Hepatocyte (in vitro differentiated cells): ENCODE measurements at regions not wholly inside any gene's neighbourhood (a gene's known extent, or its start where the extent isn't known, plus 50 kb on each side); places are given as distances from the start of the nearest gene placed in this dataset.

ENCODE experiments used
- DNase-seq: peaks from one replicate; pipeline ENCODE4 v3.0.0-alpha.2; 2016; ENCODE audit warnings: low spot score
- H2AFZ ChIP-seq: fragments of 200-600 bp; sonication (generic); 2 replicates; pipeline ENCODE4 v1.6.0; 2016; ENCODE audit warnings: antibody characterized with exemption, mild to moderate bottlenecking
- H3K27ac ChIP-seq: fragments of 200-600 bp; sonication (generic); 2 replicates; pipeline ENCODE4 v1.5.1; 2016; ENCODE audit warnings: mild to moderate bottlenecking
- H3K27me3 ChIP-seq: fragments of 200-600 bp; sonication (generic); 2 replicates; pipeline ENCODE4 v1.6.1; 2016
- H3K36me3 ChIP-seq: fragments of 200-600 bp; sonication (generic); replicated peaks from 2 replicates; pipeline ENCODE4 v1.5.1; 2016; ENCODE audit warnings: low read depth; ENCODE audit not compliant: insufficient read depth
- H3K4me1 ChIP-seq: fragments of 200-600 bp; sonication (generic); 2 replicates; pipeline ENCODE4 v1.5.1; 2016; ENCODE audit warnings: mild to moderate bottlenecking, moderate library complexity; ENCODE audit not compliant: insufficient read depth
- H3K4me2 ChIP-seq: fragments of 200-600 bp; sonication (generic); 2 replicates; pipeline ENCODE4 v1.6.0; 2016
- H3K4me3 ChIP-seq: fragments of 200-600 bp; sonication (generic); 2 replicates; pipeline ENCODE4 v1.5.1; 2016; ENCODE audit warnings: mild to moderate bottlenecking
- H3K79me2 ChIP-seq: fragments of 200-600 bp; sonication (generic); 2 replicates; pipeline ENCODE4 v1.6.0; 2017; ENCODE audit warnings: mild to moderate bottlenecking
- H3K9me2 ChIP-seq: fragments of 200-600 bp; sonication (generic); replicated peaks from 2 replicates; pipeline ENCODE4 v1.6.0; 2017; ENCODE audit warnings: mild to moderate bottlenecking; ENCODE audit not compliant: insufficient read depth
- H3K9me3 ChIP-seq: fragments of 200-600 bp; sonication (generic); 2 replicates; pipeline ENCODE4 v1.5.1; 2016; ENCODE audit warnings: low read depth, mild to moderate bottlenecking
- H4K20me1 ChIP-seq: fragments of 200-600 bp; sonication (generic); 2 replicates; pipeline ENCODE4 v1.6.0; 2016; ENCODE audit warnings: mild to moderate bottlenecking; ENCODE audit not compliant: insufficient read depth, poor library complexity, severe bottlenecking
- EZH2 ChIP-seq: fragments of 200-600 bp; sonication (generic); IDR thresholded peaks from 2 replicates; pipeline ENCODE4 v1.6.1; 2016; ENCODE audit warnings: antibody characterized with exemption, mild to moderate bottlenecking, borderline replicate concordance
- EZH2phosphoT487 ChIP-seq: fragments of 200-600 bp; sonication (generic); IDR thresholded peaks from one replicate; pipeline ENCODE4 v1.6.1; 2018; ENCODE audit warnings: antibody characterized with exemption, mild to moderate bottlenecking, low read depth, moderate library complexity; ENCODE audit not compliant: unreplicated experiment, severe bottlenecking
- WGBS: methylation state at CpG from one replicate; pipeline ENCODE4 v1.1.6; 2016; ENCODE audit warnings: low lambda C conversion rate; ENCODE audit errors: missing lambda C conversion rate; 5-methylcytosine and 5-hydroxymethylcytosine counted together
- TF ChIP-seq, protein P1 (sequence below): fragments of 200-600 bp; sonication (generic); IDR thresholded peaks from 2 replicates; pipeline ENCODE4 v1.5.1; 2016; ENCODE audit warnings: antibody characterized with exemption, mild to moderate bottlenecking; ENCODE audit not compliant: poor library complexity

- TF ChIP-seq EZH2 = no peak
- TF ChIP-seq, protein P1, sequence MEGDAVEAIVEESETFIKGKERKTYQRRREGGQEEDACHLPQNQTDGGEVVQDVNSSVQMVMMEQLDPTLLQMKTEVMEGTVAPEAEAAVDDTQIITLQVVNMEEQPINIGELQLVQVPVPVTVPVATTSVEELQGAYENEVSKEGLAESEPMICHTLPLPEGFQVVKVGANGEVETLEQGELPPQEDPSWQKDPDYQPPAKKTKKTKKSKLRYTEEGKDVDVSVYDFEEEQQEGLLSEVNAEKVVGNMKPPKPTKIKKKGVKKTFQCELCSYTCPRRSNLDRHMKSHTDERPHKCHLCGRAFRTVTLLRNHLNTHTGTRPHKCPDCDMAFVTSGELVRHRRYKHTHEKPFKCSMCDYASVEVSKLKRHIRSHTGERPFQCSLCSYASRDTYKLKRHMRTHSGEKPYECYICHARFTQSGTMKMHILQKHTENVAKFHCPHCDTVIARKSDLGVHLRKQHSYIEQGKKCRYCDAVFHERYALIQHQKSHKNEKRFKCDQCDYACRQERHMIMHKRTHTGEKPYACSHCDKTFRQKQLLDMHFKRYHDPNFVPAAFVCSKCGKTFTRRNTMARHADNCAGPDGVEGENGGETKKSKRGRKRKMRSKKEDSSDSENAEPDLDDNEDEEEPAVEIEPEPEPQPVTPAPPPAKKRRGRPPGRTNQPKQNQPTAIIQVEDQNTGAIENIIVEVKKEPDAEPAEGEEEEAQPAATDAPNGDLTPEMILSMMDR = no peak
- TF ChIP-seq EZH2phosphoT487 = no peak
- Histone ChIP-seq H3K36me3 (no peaks in the 10 kb centered on the region), H3K9me3 (no peaks in the 10 kb centered on the region), H3K79me2 (no peaks in the 10 kb centered on the region), H2AFZ (no peak overlapping the region), H3K27me3 (no peaks in the 10 kb centered on the region), H3K4me2 (no peak overlapping the region), H4K20me1 (no peaks in the 10 kb centered on the region), H3K9me2 (no peaks in the 10 kb centered on the region), H3K4me1 (no peaks in the 10 kb centered on the region), H3K4me3 (no peak overlapping the region), H3K27ac (no peak overlapping the region)
- no peak for DNase-seq
- WGBS = 71% methylated on average over 2 of the region's 2 CpGs
These were observed 567.0 kb upstream of the SOX11 start for GRCh38 chr2:5125017-5125730.

GRCh38 chr2:5132281-5132680 lies 559.9 kb upstream of the SOX11 start:
- Histone ChIP-seq H3K9me2 (no peaks in the 10 kb centered on the region), H3K4me1 (no peaks in the 10 kb centered on the region), H3K4me3 (no peak overlapping the region), H2AFZ (no peak overlapping the region), H3K79me2 (no peaks in the 10 kb centered on the region), H3K4me2 (no peak overlapping the region), H3K36me3 (no peaks in the 10 kb centered on the region), H4K20me1 (no peaks in the 10 kb centered on the region), H3K27me3 (no peaks in the 10 kb centered on the region), H3K9me3 (no peaks in the 10 kb centered on the region), H3K27ac (no peak overlapping the region)
- WGBS = 94% methylated on average over 5 of the region's 5 CpGs
- no peak for DNase-seq
- no peak for TF ChIP-seq EZH2phosphoT487
- TF ChIP-seq, protein P1 = no peak
- no peak for TF ChIP-seq EZH2

DNA sequence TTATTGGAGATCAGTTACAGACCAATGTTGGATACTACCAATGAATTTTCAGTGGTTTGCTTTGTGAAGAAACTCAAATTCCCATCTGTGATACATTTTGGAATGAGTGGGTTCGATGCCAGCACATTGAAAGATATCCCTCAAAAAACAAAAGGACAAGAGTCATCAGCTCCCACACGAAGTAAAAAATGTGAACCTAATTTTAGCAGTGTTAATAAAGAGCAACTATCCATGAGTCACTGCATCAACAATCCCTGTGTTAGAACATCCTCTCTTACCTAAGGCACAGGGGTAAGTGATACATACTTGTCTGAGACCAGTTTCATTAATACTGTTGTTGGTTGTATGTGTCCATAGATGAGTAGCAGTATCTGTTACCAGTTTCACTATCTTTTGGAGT lies 551.8 kb upstream of the SOX11 start:
- H4K20me1 ChIP-seq = no peaks in the 10 kb centered on the region
- H3K4me1 ChIP-seq = no peaks in the 10 kb centered on the region
- no peak overlapping the region for H3K27ac ChIP-seq
- H3K9me2 ChIP-seq = no peaks in the 10 kb centered on the region
- H3K4me3 ChIP-seq = no peak overlapping the region
- no peaks in the 10 kb centered on the region for H3K79me2 ChIP-seq
- H3K4me2 ChIP-seq = no peak overlapping the region
- H2AFZ ChIP-seq = no peak overlapping the region
- 73% methylated on average over 2 of the region's 2 CpGs for WGBS
- TF ChIP-seq, protein P1 = no peak
- no peak for TF ChIP-seq EZH2phosphoT487
- no peak for TF ChIP-seq EZH2
- DNase-seq = no peak
- no peaks in the 10 kb centered on the region for H3K27me3 ChIP-seq
- H3K36me3 ChIP-seq = no peaks in the 10 kb centered on the region
- H3K9me3 ChIP-seq = no peaks in the 10 kb centered on the region
